Adrenal gland (tissue), 9 donors: ENCODE measurements at regions not wholly inside any gene's neighbourhood (a gene's known extent, or its start where the extent isn't known, plus 50 kb on each side); places are given as distances from the start of the nearest gene placed in this dataset.

Source experiments
- DNase-seq, 7 donors: peaks; one replicate each; pipeline ENCODE4 v3.0.0-alpha.2; 2019 to 2020
- H3K27ac ChIP-seq, 5 donors: fragments of 200-600 bp; sonication (generic) in 4 of 5; 1 replicate in 3 of 5; 2 replicates in 2 of 5; pipeline versions ENCODE4 v1.5.1 to v1.8.0; 2016 to 2020; ENCODE audit warnings: mild to moderate bottlenecking in 1 of 5
- H3K27me3 ChIP-seq: fragments of 200-600 bp; 2 replicates; pipeline ENCODE4 v1.8.0; 2021
- H3K36me3 ChIP-seq, 2 donors: fragments of 200-600 bp; replicated peaks in 1 of 2; 1 replicate in 1 of 2; 2 replicates in 1 of 2; pipeline versions ENCODE4 v1.5.1 to v1.8.0; 2018 to 2022
- H3K4me1 ChIP-seq, 2 donors: fragments of 200-600 bp; replicated peaks in 1 of 2; 1 replicate in 1 of 2; 2 replicates in 1 of 2; pipeline versions ENCODE4 v1.5.1 to v1.8.0; 2018 to 2021
- H3K4me3 ChIP-seq, 4 donors: fragments of 200-600 bp; sonication (generic) in 3 of 4; one replicate each; pipeline ENCODE4 v1.5.1; 2016 to 2018
- H3K9me3 ChIP-seq, 3 donors: fragments of 200-600 bp; sonication (generic) in 1 of 3; replicated peaks in 1 of 3; 1 replicate in 2 of 3; 2 replicates in 1 of 3; pipeline versions ENCODE4 v1.5.1 to v1.8.0; 2016 to 2021
- POLR2A ChIP-seq, 2 donors: fragments of 450-650 bp; IDR thresholded peaks; one replicate each; pipeline ENCODE4 v1.6.1; 2017; ENCODE audit warnings: antibody characterized with exemption in 2 of 2, mild to moderate bottlenecking in 2 of 2, moderate library complexity in 1 of 2
- WGBS, 4 donors: extraction: QIAGEN DNeasy Blood & Tissue Kit in 2 of 4; methylation state at CpG; one replicate each; pipeline versions ENCODE4 v1.1.5 to v1.1.7; 2013 to 2017; 5-methylcytosine and 5-hydroxymethylcytosine counted together
- intact Hi-C, 2 donors: fragments of 100-400 bp; cut with DNase I; formaldehyde crosslinking; loops; one replicate each; pipeline versions ENCODE4 v1.14.1 to v1.15.0; 2022 to 2023
- TF ChIP-seq, protein P1 (sequence below), 6 experiments: fragments of 450-650 bp in 4 of 6; fragments of 200-600 bp in 2 of 6; sonication (generic) in 1 of 6; IDR thresholded peaks; 1 replicate in 5 of 6; 2 replicates in 1 of 6; pipeline versions ENCODE4 v1.5.1 to v1.8.0; 2016 to 2021; ENCODE audit warnings: antibody characterized with exemption in 6 of 6, mild to moderate bottlenecking in 2 of 6, moderate library complexity in 1 of 6
- donor health status: healthy with polysubstance abuse.
- donor health status: Bipolar disorder and iron deficiency.
- donor health status: DM: yes; HTN: yes; CAD: no.
- donor health status: DM: no; HTN: no; CAD: no.
- donor health status: DM: no; HTN: no; CAD: no.

DNA sequence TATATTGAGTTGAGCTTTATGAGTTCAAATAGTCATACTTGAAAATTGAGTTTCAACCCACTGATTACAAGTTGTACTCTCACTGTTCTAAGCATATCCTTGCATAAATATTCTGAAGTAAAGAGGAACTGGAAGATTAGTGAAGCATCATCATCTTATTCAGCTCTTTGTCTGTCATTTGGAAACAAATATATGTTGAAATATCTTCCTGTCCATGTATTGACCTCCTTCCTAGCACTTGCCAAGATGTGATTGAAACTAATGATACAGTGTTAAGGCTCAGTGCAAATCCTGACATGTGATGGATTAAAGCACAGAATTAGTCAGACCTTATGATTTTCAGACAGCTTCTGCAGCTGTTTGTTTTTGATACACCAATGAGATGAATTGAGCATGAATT lies 434.3 kb downstream of the TBC1D32 start:
- TF ChIP-seq POLR2A (IDR thresholded peaks at IDR 0.05) = no peak
- TF ChIP-seq, protein P1, sequence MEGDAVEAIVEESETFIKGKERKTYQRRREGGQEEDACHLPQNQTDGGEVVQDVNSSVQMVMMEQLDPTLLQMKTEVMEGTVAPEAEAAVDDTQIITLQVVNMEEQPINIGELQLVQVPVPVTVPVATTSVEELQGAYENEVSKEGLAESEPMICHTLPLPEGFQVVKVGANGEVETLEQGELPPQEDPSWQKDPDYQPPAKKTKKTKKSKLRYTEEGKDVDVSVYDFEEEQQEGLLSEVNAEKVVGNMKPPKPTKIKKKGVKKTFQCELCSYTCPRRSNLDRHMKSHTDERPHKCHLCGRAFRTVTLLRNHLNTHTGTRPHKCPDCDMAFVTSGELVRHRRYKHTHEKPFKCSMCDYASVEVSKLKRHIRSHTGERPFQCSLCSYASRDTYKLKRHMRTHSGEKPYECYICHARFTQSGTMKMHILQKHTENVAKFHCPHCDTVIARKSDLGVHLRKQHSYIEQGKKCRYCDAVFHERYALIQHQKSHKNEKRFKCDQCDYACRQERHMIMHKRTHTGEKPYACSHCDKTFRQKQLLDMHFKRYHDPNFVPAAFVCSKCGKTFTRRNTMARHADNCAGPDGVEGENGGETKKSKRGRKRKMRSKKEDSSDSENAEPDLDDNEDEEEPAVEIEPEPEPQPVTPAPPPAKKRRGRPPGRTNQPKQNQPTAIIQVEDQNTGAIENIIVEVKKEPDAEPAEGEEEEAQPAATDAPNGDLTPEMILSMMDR (IDR thresholded peaks at IDR 0.05) = no peak
- no peaks in the 10 kb centered on the region for H3K4me1 ChIP-seq
- no peaks in the 10 kb centered on the region for H3K27me3 ChIP-seq
- no peak for DNase-seq
- no peaks in the 10 kb centered on the region for H3K9me3 ChIP-seq
- H3K36me3 ChIP-seq = no peaks in the 10 kb centered on the region
- intact Hi-C loops = no loop called here
- no peak overlapping the region for H3K27ac ChIP-seq
- H3K4me3 ChIP-seq = no peak overlapping the region

DNA sequence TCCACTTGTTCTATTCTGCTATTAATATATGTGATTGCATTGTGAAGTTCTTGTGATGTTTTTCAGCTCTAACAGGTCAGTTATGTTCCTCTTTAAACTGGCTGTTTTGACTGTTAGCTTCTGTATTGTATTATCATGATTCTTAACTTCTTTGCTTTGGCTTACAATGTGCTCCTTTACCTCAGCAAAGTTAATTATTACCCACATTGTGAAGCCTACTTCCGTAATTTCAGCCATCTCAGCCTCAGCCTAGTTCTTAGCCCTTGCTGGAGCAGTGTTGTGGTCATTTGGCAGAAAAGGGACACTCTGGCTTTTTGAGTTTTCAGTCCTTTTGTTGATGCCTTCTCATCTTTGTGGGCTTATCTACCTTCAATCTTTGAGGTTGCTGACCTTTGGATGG lies 440.2 kb downstream of the TBC1D32 start:
- no peak for DNase-seq
- 69 to 87% (median 74%) methylated on average over 1 of the region's 1 CpG for WGBS, 4 donors
- H3K36me3 ChIP-seq = no peaks in the 10 kb centered on the region
- no peak overlapping the region for H3K4me3 ChIP-seq
- H3K9me3 ChIP-seq = no peaks in the 10 kb centered on the region
- no peaks in the 10 kb centered on the region for H3K27me3 ChIP-seq
- intact Hi-C loops = no loop called here
- H3K4me1 ChIP-seq = no peaks in the 10 kb centered on the region
- TF ChIP-seq, protein P1 (IDR thresholded peaks at IDR 0.05) = no peak
- TF ChIP-seq POLR2A (IDR thresholded peaks at IDR 0.05) = no peak
- no peak overlapping the region for H3K27ac ChIP-seq

DNA sequence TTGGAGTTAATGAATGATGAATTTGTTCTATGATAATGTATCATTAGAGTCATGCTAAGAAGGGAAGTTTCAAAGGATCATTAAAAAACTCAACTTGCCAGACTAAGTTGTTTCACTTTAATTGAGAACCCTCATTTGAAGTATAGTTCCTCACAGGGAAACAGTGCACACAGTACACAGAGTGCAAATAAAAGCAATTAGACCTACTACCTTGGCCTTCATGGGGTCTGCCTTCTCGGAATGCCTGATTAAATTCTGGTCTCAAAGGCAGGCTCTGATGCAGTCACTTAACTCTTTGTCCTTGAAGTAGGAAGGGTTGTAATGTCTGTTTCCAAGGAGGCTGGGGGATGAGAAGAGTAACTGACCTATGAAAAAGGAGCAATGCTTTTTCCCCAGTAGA lies 457.3 kb downstream of the TBC1D32 start:
- Histone ChIP-seq H3K4me3 (no peak overlapping the region), H3K27ac (no peak overlapping the region), H3K9me3 (no peaks in the 10 kb centered on the region), H3K36me3 (no peaks in the 10 kb centered on the region), H3K4me1 (no peaks in the 10 kb centered on the region), H3K27me3 (no peaks in the 10 kb centered on the region)
- no peak for DNase-seq
- intact Hi-C loops = no loop called here
- 43 to 71% (median 55%) methylated on average over 1 of the region's 1 CpG for WGBS, 4 donors
- TF ChIP-seq, protein P1 (IDR thresholded peaks at IDR 0.05) = no peak
- TF ChIP-seq POLR2A (IDR thresholded peaks at IDR 0.05) = no peak

DNA sequence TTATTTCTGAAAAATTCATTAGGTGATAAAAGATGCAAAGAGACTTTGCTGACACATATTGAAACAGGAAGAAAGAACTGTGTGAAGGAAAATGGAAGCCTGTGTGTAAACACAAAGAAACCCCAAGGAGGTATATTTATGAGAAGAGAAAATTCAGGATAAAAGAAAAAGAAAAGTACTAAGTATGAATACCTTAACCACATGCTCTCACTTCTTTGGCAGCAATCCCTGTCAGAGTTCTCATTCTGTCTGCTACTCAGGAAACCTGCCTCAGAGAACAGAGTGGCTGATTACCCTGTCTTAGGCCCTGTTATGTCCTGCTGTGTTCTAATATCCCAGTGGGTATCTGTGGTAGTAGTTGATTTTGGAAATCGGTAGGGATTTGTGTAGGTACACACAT lies 457.9 kb downstream of the TBC1D32 start:
- TF ChIP-seq, protein P1 (IDR thresholded peaks at IDR 0.05) = no peak
- no peak for TF ChIP-seq POLR2A (IDR thresholded peaks at IDR 0.05)
- Histone ChIP-seq H3K36me3 (no peaks in the 10 kb centered on the region), H3K4me3 (no peak overlapping the region), H3K9me3 (no peaks in the 10 kb centered on the region), H3K4me1 (no peaks in the 10 kb centered on the region), H3K27ac (no peak overlapping the region), H3K27me3 (no peaks in the 10 kb centered on the region)
- DNase-seq = no peak
- intact Hi-C loops = no loop called here
- WGBS, 4 donors = 68 to 84% (median 80%) methylated on average over 1 of the region's 1 CpG
